GM21619 (cell line): ENCODE measurements at regions not wholly inside any gene's neighbourhood (a gene's known extent, or its start where the extent isn't known, plus 50 kb on each side); places are given as distances from the start of the nearest gene placed in this dataset.
"Not testable (repeated sequence)": the region's sequence is repeated elsewhere in the genome, so short reads cannot be mapped to it uniquely, and the experiment has no call there.

Source experiments
- ATAC-seq: cut with Tn5 transposase; IDR thresholded peaks from one replicate; pipeline ENCODE4 v1.9.1; 2021; ENCODE audit not compliant: unreplicated experiment

- no peak for ATAC-seq
Observed at GRCh38 chr12:67758521-67758920, 110.0 kb downstream of the DYRK2 start.

- no peak for ATAC-seq
Observed at GRCh38 chr12:67759829-67760228, 111.3 kb downstream of the DYRK2 start.

DNA sequence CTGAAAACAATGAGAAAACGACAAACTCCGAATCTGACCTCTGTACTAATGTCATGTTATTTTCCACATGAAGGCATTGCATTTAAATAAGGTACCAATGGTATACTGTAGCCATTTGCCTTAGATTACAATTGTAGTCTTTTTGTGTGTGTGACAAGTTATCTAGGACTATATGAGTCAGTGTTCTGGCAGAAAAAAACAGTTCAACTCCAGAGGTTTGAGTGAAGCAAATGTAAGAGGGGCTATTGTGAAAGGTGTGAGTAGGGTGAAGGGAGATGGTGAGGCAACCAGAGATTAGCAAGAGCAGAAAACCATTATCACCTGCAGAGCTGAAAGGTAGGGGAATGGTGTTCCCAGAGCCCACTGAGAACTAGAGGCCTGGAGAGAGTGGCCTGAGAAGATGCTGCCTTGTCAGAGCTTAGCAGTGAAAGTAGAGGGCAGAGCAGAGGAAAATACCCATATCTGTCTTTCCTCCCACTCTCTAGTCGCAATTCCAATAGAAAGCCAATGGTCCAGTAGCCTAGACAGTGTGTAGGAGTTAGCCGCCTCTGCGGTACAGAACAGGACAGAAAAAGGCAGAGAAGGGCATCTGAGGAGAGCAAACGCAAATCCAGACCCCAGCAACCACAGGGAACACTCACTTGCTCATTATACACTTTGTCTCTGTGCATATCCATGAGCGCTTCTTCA is 112.2 kb downstream of the DYRK2 start:
- no peak for ATAC-seq

- no peak for ATAC-seq
Observed at GRCh38 chr12:67761566-67761965, 113.0 kb downstream of the DYRK2 start.

- no peak for ATAC-seq
Observed at GRCh38 chr12:67764055-67764454, 115.5 kb downstream of the DYRK2 start.

DNA sequence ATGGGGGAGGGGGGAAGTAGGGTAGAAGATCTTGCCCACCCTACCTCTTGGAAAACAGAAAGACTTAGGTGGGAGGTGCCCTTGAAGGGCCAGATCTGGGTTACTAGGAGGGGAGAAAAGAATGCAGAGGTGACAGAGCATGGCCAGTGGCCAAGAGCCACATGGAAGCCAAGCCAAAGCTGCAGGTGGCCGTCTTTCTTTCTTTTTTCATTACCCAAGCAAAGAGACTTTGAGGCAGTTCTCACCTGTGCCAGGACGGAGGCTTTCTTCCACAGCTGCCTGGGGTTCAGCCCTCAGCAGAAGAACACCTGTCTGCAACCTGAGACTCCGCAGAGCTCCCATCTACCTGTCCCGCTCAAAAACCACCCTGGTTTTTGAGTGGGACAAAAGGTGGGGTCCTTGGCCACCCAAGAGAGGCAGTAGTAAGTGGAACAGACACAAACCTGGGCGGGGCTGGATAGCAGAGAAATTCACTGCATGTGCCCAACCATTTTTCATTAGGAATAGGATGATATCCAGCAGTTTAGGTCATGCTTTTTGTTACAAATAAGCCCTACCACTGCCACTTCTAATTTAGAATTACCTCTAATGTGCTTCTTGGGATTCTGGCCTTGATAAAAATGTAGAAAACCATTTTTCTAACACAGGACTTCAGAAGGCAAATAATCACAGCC is 116.5 kb downstream of the DYRK2 start:
- ATAC-seq = no peak

DNA sequence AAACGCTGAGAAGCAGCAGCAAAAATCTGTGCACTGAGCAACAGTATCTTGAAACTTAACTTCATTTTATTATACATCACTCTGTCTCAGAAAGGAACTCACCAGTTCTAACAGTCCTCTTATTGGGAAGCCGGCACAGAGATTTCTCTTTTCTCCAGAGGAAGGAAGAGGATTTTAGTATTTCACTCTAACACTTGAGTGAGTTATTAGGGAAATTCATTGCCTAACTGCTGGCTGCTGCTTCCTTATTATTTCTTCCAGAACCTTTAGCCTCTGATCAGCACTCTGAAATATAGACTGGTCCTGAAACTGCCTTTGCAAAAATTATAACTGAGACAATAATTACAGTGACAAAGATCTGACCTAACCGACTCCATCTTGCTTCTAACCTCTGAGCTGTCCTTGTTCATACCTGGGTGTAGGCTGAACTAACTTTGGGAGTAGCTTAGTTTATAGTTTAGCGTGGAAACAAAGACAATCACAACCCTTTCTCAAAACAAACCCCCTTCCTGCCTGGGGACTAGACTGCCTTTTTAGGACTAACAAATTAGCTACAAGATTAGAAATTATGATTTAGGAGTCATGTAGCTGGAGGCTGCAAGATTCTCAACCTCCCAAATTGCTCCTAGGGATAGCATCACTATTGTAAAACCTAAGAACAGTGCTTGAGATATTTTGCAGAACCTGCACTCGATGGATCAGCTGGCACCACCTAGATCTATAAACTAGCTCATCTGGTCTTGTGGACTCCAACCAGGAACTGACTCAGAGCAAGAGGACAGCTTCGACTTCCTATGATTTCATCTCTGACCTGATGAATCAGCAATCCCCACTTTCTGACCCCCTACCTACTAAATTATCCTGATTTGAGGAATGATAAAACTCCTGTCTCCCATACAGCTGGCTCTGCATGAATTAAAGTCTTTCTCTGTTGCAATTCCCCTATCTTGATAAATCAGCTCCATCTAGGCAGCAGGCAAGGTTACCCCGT is 117.5 kb downstream of the DYRK2 start:
- ATAC-seq = no peak

DNA sequence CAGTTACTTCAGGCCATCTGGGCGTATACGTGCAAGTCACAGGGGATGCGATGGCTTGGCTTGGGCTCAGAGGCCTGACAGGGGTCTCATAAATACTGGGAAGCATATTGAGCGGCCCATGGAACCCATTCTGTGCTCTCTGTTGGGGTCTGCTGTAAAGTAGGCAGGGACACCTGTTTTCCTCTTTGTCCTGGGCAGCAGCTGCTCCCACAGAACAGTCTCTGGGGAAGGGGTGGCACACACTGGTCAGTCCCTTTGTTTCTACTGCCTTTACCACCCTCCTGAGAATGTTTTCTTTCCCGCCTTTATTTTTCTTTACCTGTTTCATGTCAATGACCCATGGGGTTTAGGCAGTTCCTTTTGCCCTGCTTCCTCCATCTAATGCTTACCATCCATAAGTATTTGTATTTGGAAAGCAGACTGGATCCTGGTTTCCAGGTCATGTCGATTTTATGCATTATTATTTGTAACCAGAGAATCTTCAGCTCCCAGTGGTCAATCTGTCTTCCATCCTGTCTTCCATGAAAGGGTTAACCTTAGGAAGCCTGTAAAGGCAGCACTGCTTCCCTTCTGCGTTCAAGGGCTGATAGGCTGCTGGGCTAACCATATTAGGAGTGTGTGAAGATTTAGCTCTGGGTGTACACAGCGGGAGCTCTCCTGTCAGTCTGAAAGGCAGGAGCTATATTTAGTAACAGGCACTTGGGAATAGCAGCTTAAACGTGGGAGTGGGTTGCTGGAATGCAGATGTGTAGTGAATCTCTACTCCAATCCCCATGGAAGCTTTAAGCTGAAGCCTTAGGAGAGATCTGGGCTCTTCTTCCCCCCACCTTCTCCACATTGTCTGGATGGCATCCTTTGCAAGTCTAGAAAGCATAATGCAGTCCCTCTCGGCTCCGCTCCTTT is 124.0 kb downstream of the DYRK2 start:
- ATAC-seq = no peak

DNA sequence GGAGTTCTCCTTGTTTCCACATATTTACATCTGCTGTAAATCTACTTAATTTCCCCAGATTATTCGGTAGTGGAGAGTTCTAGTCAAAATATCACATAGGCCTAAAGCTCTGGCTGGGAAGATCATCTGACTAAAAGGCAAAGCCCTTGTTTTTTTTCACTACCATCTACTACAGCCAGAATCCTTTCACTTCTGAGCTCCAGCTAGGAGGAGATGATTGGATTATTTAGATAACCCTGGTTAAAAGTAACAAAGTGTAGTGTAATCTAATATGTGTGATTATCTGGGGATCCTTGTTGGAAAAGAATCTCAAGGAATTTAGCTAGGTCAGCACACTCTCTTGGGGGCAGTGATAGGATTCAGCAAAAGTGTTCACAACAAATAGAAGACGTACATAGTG is 125.4 kb downstream of the DYRK2 start:
- ATAC-seq = no peak

DNA sequence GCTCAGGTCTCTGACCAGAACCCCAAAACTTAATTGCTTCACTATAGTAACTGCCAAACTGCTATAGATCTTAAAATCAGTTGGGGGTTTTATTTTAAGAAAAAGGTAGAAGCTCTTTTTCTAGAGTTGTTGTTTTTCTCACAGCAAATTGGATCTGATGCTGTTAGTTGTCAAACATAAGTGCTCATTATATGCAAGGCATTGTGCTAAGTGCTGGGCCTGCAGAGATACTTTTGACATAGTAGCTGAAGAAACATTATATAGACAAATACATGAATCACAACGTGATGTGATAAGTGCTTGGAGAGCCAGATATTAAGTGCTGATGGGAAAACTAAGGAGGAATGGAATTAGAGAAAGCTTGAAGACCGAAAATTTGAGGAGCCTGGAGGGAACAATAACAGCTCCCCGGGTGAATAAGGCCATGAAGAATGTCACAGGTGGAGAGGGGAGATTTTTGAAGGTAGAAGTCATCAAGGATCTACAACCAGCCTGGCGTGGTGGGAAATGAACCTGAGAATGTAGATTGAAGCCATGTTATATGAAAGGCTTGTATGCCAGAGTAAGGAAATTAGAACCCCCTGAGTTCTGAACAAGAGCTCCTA is 126.5 kb downstream of the DYRK2 start:
- ATAC-seq = no peak

DNA sequence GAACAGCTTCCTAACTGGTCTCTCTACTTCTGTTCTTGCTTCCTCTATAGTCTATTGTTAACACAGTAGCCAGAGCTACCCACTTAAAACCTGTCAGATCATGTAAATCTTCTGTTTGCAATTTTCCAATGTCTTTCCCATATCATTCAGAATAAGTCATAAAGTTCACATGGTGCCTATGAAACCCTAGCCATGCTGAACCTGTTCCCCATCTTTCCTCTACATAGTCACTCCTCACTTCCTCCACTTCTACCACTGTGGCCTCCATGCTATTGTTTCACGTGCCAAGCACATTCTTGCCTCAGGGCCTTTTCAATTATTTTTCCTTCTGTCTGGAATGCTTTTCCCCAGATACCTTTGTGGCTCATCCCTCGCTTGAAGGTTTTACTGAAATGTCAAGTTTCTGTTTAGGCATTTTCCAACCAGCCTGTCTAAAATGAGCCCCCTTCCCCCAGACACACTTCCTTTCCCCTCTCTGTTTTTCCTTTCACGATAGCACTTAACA is 132.1 kb downstream of the DYRK2 start:
- no peak for ATAC-seq

GRCh38 chr12:67782573-67782972 is 134.0 kb downstream of the DYRK2 start:
- ATAC-seq = no peak

- no peak for ATAC-seq
Observed at GRCh38 chr12:67783393-67783792, 134.8 kb downstream of the DYRK2 start.

- ATAC-seq = no peak
Observed at GRCh38 chr12:67784831-67785230, 136.3 kb downstream of the DYRK2 start.

- ATAC-seq = no peak
Observed at GRCh38 chr12:67786086-67786485, 137.5 kb downstream of the DYRK2 start.

GRCh38 chr12:67788118-67788517 is 139.6 kb downstream of the DYRK2 start:
- no peak for ATAC-seq

- no peak for ATAC-seq
Observed at GRCh38 chr12:67789266-67789665, 140.7 kb downstream of the DYRK2 start.

DNA sequence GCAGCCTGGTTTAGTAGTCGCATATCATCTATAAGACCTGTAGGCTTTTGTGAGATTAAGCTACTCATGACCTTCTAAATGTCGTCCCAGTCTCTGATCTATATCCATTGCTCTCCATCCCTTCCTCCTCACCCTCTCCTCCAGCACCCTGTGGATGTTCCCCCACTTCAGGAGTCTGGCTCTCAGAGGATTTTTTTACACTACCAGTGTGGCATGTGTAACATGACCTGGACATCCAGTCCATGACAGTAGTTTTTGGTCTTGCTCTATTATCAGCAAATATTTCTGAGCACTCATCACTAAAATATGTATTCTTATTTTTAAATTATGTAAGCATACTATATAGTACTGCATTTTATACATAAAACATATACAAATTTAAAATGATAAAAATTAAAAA is 142.1 kb downstream of the DYRK2 start:
- no peak for ATAC-seq

DNA sequence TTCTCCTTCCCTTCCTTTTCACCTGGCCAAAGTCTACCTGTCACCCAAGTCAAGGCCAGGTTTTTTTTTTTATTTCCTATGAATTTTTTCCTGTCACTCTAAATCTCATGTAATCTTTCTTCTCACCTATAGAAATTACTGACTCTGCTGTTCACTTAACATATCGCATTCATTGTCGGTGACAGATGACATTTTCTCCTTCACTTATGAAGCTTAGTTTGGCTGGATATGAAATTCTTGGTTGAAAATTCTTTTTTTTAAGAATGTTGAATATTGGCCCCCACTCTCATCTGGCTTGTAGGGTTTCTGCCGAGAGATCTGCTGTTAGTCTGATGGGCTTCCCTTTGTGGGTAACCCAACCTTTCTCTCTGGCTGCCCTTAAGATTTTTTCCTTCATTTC is 142.8 kb downstream of the DYRK2 start:
- not testable (repeated sequence) for ATAC-seq

GRCh38 chr12:67792185-67792584 is 143.6 kb downstream of the DYRK2 start:
- no peak for ATAC-seq
